T-cell (primary cell): ENCODE measurements at regions not wholly inside any gene's neighbourhood (a gene's known extent, or its start where the extent isn't known, plus 50 kb on each side); places are given as distances from the start of the nearest gene placed in this dataset.
"Not testable (repeated sequence)": the region's sequence is repeated elsewhere in the genome, so short reads cannot be mapped to it uniquely, and the experiment has no call there.

ENCODE experiments used
- ATAC-seq, 4 experiments: fragments of 200-7000 bp in 3 of 4; fragments of 150-1000 bp in 1 of 4; cut with Tn5 transposase; replicated peaks in 1 of 4; 1 replicate in 3 of 4; 2 replicates in 1 of 4; pipeline ENCODE4 v1.10.0; 2021; ENCODE audit warnings: moderate library complexity in 3 of 4, mild to moderate bottlenecking in 2 of 4, moderate number of reproducible peaks in 1 of 4
- CTCF ChIA-PET, 2 donors: fragments of 300-600 bp; sonication (Branson Sonifier 250); formaldehyde crosslinking; loops; one replicate each; lab custom pipeline; 2022; ENCODE audit warnings: antibody characterized with exemption in 2 of 2; lab: Charles Lee
- POLR2A ChIA-PET, 2 donors: fragments of 300-600 bp; sonication (Branson Sonifier 250); formaldehyde crosslinking; loops; one replicate each; lab custom pipeline; 2022; ENCODE audit warnings: antibody characterized with exemption in 2 of 2; lab: Charles Lee
- DNase-seq, 35 experiments: peaks; one replicate each; pipeline versions ENCODE4 v3.0.0 to v3.0.0-alpha.2; 2013 to 2023
- H3K27ac ChIP-seq: one replicate; pipeline ENCODE4 v1.5.1; 2013; ENCODE audit warnings: low read length
- H3K27me3 ChIP-seq, 2 experiments: replicated peaks in 1 of 2; 1 replicate in 1 of 2; 2 replicates in 1 of 2; pipeline versions ENCODE4 v1.6.1 to v1.7.0; 2013; ENCODE audit warnings: low read length in 1 of 2, mixed read lengths in 1 of 2; ENCODE audit not compliant: control insufficient read depth in 2 of 2, insufficient read depth in 2 of 2; ENCODE audit errors: extremely low read depth in 1 of 2
- H3K36me3 ChIP-seq, 2 donors: 1 replicate in 1 of 2; 2 replicates in 1 of 2; pipeline versions ENCODE4 v1.6.1 to v1.7.0; 2013; ENCODE audit warnings: low read length in 1 of 2; ENCODE audit not compliant: control insufficient read depth in 2 of 2, insufficient read depth in 1 of 2; ENCODE audit errors: extremely low read depth in 1 of 2
- H3K4me1 ChIP-seq, 2 experiments: 1 replicate in 1 of 2; 2 replicates in 1 of 2; pipeline versions ENCODE4 v1.6.1 to v1.7.0; 2013; ENCODE audit warnings: low read length in 2 of 2, mixed read lengths in 1 of 2; ENCODE audit not compliant: insufficient read depth in 2 of 2, control insufficient read depth in 1 of 2; ENCODE audit errors: extremely low read depth in 1 of 2
- H3K4me3 ChIP-seq, 2 donors: 1 replicate in 1 of 2; 2 replicates in 1 of 2; pipeline versions ENCODE4 v1.5.1 to v1.7.0; 2013; ENCODE audit warnings: mild to moderate bottlenecking in 2 of 2, low read length in 1 of 2, moderate library complexity in 1 of 2; ENCODE audit not compliant: control insufficient read depth in 1 of 2; ENCODE audit errors: extremely low read depth in 1 of 2
- H3K9me3 ChIP-seq: 2 replicates; pipeline ENCODE4 v1.7.0; 2013
- H3K27ac Mint-ChIP-seq, 2 donors: one replicate each; pipeline ENCODE4 v1.8.0; 2020 to 2021; ENCODE audit warnings: mild to moderate bottlenecking in 2 of 2, mixed read lengths in 2 of 2
- H3K27me3 Mint-ChIP-seq, 2 donors: one replicate each; pipeline ENCODE4 v1.8.0; 2021 to 2022; ENCODE audit warnings: mixed read lengths in 2 of 2
- H3K36me3 Mint-ChIP-seq: one replicate; pipeline ENCODE4 v1.8.0; 2021; ENCODE audit warnings: mixed read lengths
- H3K4me1 Mint-ChIP-seq, 3 donors: one replicate each; pipeline ENCODE4 v1.8.0; 2020 to 2022; ENCODE audit warnings: mixed read lengths in 3 of 3, mild to moderate bottlenecking in 1 of 3
- H3K4me3 Mint-ChIP-seq, 3 donors: one replicate each; pipeline ENCODE4 v1.8.0; 2020 to 2022; ENCODE audit warnings: mild to moderate bottlenecking in 3 of 3, mixed read lengths in 3 of 3, moderate library complexity in 3 of 3
- H3K9me3 Mint-ChIP-seq, 3 donors: one replicate each; pipeline ENCODE4 v1.8.0; 2020 to 2022; ENCODE audit warnings: mixed read lengths in 3 of 3
- WGBS: methylation state at CpG from one replicate; pipeline ENCODE4 v1.1.5; 2013; ENCODE audit warnings: missing lambda C conversion rate; ENCODE audit not compliant: insufficient coverage; 5-methylcytosine and 5-hydroxymethylcytosine counted together

GRCh38 chr1:219077767-219078166 lies 95.9 kb upstream of the LYPLAL1 start:
- H3K9me3 ChIP-seq, H3K4me1 ChIP-seq, H3K36me3 ChIP-seq, DNase-seq, H3K9me3 Mint-ChIP-seq, H3K4me1 Mint-ChIP-seq, POLR2A ChIA-PET, H3K27ac ChIP-seq, H3K27me3 ChIP-seq, H3K27me3 Mint-ChIP-seq, H3K27ac Mint-ChIP-seq, H3K4me3 Mint-ChIP-seq, H3K4me3 ChIP-seq, ATAC-seq, H3K36me3 Mint-ChIP-seq: not testable (repeated sequence)
- CTCF ChIA-PET: interaction anchor here in 1 of 2 donors (1.4 kb wide), 1 partner anchor 9 kb away, joined by 6 read pairs; no protein-coding TSS in a partner anchor
- no CpG with 5 or more reads among the region's 3 CpGs for WGBS

GRCh38 chr1:219081943-219082925 lies 91.4 kb upstream of the LYPLAL1 start:
- WGBS: 67% methylated on average over 4 of the region's 7 CpGs
- H3K9me3 ChIP-seq: no peaks in the 10 kb centered on the region
- Mint-ChIP-seq H3K9me3 (peaks cover 0 to 7% (median 0%) of the 10 kb centered on the region in 3 donors), H3K27me3 (peaks cover 0 to 4% of the 10 kb centered on the region in 2 donors), H3K4me1 (no peaks in the 10 kb centered on the region), H3K27ac (no peak overlapping the region), H3K4me3 (no peak overlapping the region), H3K36me3 (no peaks in the 10 kb centered on the region)
- ATAC-seq: no peak
- H3K36me3 ChIP-seq: no peaks in the 10 kb centered on the region
- no peaks in the 10 kb centered on the region for H3K27me3 ChIP-seq
- CTCF ChIA-PET: no interaction called here
- H3K4me3 ChIP-seq: no peak overlapping the region
- no peaks in the 10 kb centered on the region for H3K4me1 ChIP-seq
- POLR2A ChIA-PET: no interaction called here
- no peak for DNase-seq
- H3K27ac ChIP-seq: no peak overlapping the region

- no peak overlapping the region for H3K27ac ChIP-seq
- Mint-ChIP-seq H3K4me3 (no peak overlapping the region), H3K9me3 (peaks cover 0 to 5% (median 0%) of the 10 kb centered on the region in 3 donors), H3K4me1 (no peaks in the 10 kb centered on the region), H3K36me3 (no peaks in the 10 kb centered on the region), H3K27ac (no peak overlapping the region), H3K27me3 (peaks cover 3 to 4% of the 10 kb centered on the region in 2 donors)
- no peak for DNase-seq
- H3K27me3 ChIP-seq: no peaks in the 10 kb centered on the region
- ChIA-PET CTCF (no interaction called here), POLR2A (no interaction called here)
- H3K36me3 ChIP-seq: no peaks in the 10 kb centered on the region
- WGBS: no CpG with 5 or more reads among the region's 1 CpG
- no peaks in the 10 kb centered on the region for H3K9me3 ChIP-seq
- no peak overlapping the region for H3K4me3 ChIP-seq
- no peaks in the 10 kb centered on the region for H3K4me1 ChIP-seq
- no peak for ATAC-seq
Observed at GRCh38 chr1:219083631-219084030, 90.0 kb upstream of the LYPLAL1 start.

GRCh38 chr1:219085082-219085481 lies 88.6 kb upstream of the LYPLAL1 start:
- Histone ChIP-seq H3K27me3 (no peaks in the 10 kb centered on the region), H3K4me1 (no peaks in the 10 kb centered on the region), H3K4me3 (no peak overlapping the region), H3K36me3 (no peaks in the 10 kb centered on the region), H3K9me3 (no peaks in the 10 kb centered on the region), H3K27ac (no peak overlapping the region)
- H3K27ac Mint-ChIP-seq: no peak overlapping the region
- no CpG with 5 or more reads among the region's 3 CpGs for WGBS
- no peaks in the 10 kb centered on the region for H3K4me1 Mint-ChIP-seq
- H3K36me3 Mint-ChIP-seq: no peaks in the 10 kb centered on the region
- ChIA-PET CTCF (no interaction called here), POLR2A (no interaction called here)
- H3K9me3 Mint-ChIP-seq: peaks cover 0 to 2% (median 0%) of the 10 kb centered on the region in 3 donors
- H3K4me3 Mint-ChIP-seq: no peak overlapping the region
- H3K27me3 Mint-ChIP-seq: peaks cover 3 to 4% of the 10 kb centered on the region in 2 donors
- ATAC-seq: no peak
- DNase-seq: no peak

- no peaks in the 10 kb centered on the region for H3K36me3 ChIP-seq
- no peak overlapping the region for H3K4me3 Mint-ChIP-seq
- H3K27ac Mint-ChIP-seq: no peak overlapping the region
- H3K9me3 Mint-ChIP-seq: peaks cover 0 to 2% (median 0%) of the 10 kb centered on the region in 3 donors
- no peak overlapping the region for H3K27ac ChIP-seq
- ATAC-seq (no peak), DNase-seq (no peak)
- CTCF ChIA-PET: no interaction called here
- peaks cover 3 to 6% of the 10 kb centered on the region in 2 donors for H3K27me3 Mint-ChIP-seq
- H3K4me1 Mint-ChIP-seq: no peaks in the 10 kb centered on the region
- H3K27me3 ChIP-seq: no peaks in the 10 kb centered on the region
- no peaks in the 10 kb centered on the region for H3K36me3 Mint-ChIP-seq
- no CpG with 5 or more reads among the region's 1 CpG for WGBS
- POLR2A ChIA-PET: no interaction called here
- no peak overlapping the region for H3K4me3 ChIP-seq
- H3K9me3 ChIP-seq: no peaks in the 10 kb centered on the region
- H3K4me1 ChIP-seq: no peaks in the 10 kb centered on the region
Observed at GRCh38 chr1:219085988-219086387, 87.7 kb upstream of the LYPLAL1 start.

GRCh38 chr1:219086956-219087469 lies 86.7 kb upstream of the LYPLAL1 start:
- DNase-seq (no peak), ATAC-seq (no peak)
- Histone ChIP-seq H3K4me1 (no peaks in the 10 kb centered on the region), H3K4me3 (no peak overlapping the region), H3K9me3 (no peaks in the 10 kb centered on the region), H3K36me3 (no peaks in the 10 kb centered on the region), H3K27ac (no peak overlapping the region), H3K27me3 (no peaks in the 10 kb centered on the region)
- ChIA-PET CTCF (no interaction called here), POLR2A (no interaction called here)
- Mint-ChIP-seq H3K4me3 (no peak overlapping the region), H3K27ac (no peak overlapping the region), H3K36me3 (no peaks in the 10 kb centered on the region), H3K4me1 (no peaks in the 10 kb centered on the region), H3K27me3 (peaks cover 3 to 6% of the 10 kb centered on the region in 2 donors), H3K9me3 (peaks cover 0 to 2% (median 0%) of the 10 kb centered on the region in 3 donors)
- WGBS: no CpG with 5 or more reads among the region's 1 CpG
